ENCODE measurements at regions not wholly inside any gene's neighbourhood (a gene's known extent, or its start where the extent isn't known, plus 50 kb on each side); places are given as distances from the start of the nearest gene placed in this dataset.
"Not testable (repeated sequence)": the region's sequence is repeated elsewhere in the genome, so short reads cannot be mapped to it uniquely, and the experiment has no call there.

GRCh38 chr11:23755769-23756168 lies 741.1 kb upstream of the LUZP2 start:
- no peak for DNase-seq (ENCODE audit: low spot score)

DNA sequence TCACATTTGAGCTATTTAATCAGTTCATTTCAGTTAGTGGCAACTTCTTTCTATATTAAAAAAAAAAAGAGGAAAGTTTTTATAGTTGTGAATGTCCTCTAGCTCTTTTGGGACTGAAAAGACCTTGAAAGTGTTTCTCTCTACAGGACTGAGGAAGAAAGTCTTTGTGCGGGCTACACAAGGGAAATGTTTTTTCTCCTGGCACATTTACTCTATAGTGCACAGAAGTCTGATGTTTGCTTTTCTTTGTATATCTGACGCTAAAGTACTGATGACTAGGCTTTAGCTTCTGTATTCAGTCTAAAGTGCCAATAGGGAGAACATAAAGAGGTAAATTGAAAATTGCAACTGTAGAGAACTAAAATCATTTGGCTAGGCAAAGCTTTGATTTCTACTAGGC lies 737.4 kb upstream of the LUZP2 start:
- DNase-seq (ENCODE audit: low spot score) = no peak

DNA sequence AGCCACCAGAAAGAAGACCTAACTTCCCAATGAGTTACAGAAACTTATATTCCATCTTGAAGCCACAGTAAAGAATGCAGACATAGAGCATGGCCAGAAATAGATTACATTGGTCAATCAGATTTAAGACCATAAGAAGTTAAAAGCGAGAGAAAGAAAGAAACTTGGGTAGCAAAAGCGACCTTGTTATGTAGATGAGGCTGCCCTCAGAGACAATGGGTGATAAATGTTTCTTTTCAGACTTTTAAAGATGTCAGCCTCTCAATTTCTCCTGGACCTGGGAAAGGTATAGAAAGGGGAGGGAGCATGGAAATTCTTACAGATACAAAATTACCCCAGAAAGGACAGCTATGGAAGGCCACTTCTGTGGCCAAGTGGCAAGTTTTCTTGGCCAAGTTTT lies 732.6 kb upstream of the LUZP2 start:
- no peak for DNase-seq (ENCODE audit: low spot score)

- DNase-seq (ENCODE audit: low spot score) = no peak
Measured at GRCh38 chr11:23765682-23766252, 731.1 kb upstream of the LUZP2 start.

DNA sequence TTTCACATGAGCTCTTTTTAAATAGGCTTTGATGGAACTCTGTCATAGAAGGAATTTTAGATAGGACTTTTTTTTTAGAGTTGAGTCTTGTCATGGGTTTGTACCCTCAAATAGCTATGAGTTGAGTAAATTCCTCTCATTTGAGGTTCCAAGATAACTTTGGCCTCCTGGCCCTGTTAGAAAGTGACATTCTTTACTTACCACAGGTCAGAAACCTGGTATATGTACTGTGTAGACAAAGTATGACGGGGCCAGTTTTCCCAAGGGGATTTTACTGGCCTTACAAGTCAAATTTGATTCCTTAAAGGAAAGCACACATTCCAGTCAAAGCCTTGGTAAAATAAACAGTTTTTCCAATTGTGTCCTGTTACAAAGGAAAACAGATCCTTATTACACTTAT lies 729.3 kb upstream of the LUZP2 start:
- no peak for DNase-seq (ENCODE audit: low spot score)

- no peak for DNase-seq (ENCODE audit: low spot score)
Measured at GRCh38 chr11:23769214-23769613, 727.6 kb upstream of the LUZP2 start.

DNA sequence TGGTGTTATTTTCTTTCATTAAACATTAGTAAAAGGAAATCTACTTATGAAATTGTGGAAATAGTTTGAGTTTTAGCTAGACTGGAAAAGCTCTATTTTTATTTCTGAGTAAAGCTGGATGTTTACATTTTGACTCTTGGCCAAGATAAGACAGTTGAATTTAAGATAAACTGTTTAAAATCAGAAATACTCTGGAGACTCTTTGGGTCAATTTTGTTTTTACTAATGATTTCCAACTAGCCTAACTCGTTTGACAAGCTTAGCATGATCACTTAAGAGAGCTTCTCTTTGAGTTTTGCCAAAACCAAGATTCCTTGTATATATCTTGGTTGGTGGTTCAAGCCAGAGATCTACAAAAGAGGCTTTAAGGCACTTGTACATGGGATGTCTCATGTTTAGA lies 724.8 kb upstream of the LUZP2 start:
- no peak for DNase-seq (ENCODE audit: low spot score)

DNA sequence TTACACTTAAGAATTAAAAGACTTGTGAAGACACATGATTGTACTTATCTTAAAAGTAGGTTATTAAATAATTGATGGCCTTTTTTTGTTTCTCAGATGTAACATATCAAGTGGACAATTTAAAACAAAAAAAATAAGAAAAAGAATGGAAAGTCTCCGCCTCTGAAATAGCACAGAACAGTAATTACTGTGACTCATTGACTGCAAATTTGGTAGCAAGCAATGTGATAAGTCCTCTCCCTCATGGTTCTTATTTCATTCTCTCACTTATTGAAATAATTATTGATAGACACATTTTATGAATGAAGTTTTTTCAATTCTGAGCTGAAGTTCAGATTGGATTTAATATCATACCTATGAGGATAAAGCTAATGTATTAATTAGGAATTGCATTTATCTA lies 717.9 kb upstream of the LUZP2 start:
- no peak for DNase-seq (ENCODE audit: low spot score)

- no peak for DNase-seq (ENCODE audit: low spot score)
Measured at GRCh38 chr11:23780231-23780630, 716.6 kb upstream of the LUZP2 start.

- no peak for DNase-seq (ENCODE audit: low spot score)
Measured at GRCh38 chr11:23781803-23782560, 714.9 kb upstream of the LUZP2 start.

DNA sequence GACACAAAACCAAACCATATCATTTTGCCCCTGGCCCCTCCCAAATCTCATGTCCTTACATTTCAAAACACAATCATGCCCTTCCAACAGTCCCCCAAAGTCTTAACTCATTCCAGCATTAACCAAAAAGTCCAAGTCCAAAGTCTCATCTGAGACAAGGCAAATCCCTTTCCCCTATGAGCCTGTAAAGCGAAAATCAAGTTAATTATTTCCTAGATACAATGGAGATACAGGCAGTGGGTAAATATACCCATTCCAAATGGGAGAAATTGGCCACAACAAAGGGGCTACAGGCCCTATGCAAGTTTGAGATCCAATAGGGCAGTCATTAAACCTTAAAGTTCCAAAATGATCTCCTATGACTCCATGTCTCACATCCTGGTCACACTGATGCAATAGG lies 709.9 kb upstream of the LUZP2 start:
- not testable (repeated sequence) for DNase-seq (ENCODE audit: low spot score)

GRCh38 chr11:23789200-23789853 lies 707.5 kb upstream of the LUZP2 start:
- DNase-seq (ENCODE audit: low spot score) = no peak

- no peak for DNase-seq (ENCODE audit: low spot score)
Measured at GRCh38 chr11:23789938-23790371, 706.9 kb upstream of the LUZP2 start.

GRCh38 chr11:23797624-23798419 lies 699.0 kb upstream of the LUZP2 start:
- no peak for DNase-seq (ENCODE audit: low spot score)

- DNase-seq (ENCODE audit: low spot score) = not testable (repeated sequence)
Measured at GRCh38 chr11:23834306-23834705, 662.5 kb upstream of the LUZP2 start.

DNA sequence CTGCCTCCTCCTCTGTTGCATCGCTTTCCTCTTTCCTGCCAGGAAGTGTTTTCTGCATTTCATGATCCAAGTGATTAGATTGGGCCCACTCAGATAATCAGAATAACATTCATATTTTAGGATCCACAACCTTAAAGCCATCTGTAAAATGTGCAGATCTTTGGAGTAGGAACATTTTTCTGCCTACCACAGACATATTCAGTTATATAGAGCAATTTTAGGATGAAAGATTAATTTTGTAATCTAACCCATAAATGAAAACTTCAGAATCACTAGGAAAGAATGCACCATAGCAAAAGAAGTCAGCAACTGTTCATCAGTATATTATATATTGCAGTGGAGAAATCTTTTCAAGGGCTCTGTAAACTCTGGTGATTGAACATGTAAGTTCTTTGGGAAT lies 659.9 kb upstream of the LUZP2 start:
- no peak for DNase-seq (ENCODE audit: low spot score)

DNA sequence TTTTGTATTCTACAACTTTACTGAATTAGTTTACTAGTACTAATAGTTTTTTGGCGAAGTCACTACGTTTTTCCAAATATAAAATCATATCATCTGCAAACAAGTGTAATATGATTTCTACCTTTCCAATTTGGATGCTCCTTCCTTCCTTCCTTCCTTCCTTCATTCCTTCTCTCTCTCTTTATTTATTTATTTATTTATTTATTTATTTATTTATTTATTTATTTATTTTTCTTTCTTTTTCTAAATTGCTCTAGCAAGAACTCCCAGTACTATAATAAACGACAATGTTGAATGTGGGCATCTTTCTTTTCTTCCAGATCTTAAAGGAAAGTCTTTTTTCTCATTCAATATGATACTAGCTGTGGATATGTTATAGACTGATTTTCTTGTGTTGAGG lies 656.0 kb upstream of the LUZP2 start:
- no peak for DNase-seq (ENCODE audit: low spot score)

GRCh38 chr11:23846902-23847422 lies 649.9 kb upstream of the LUZP2 start:
- DNase-seq (ENCODE audit: low spot score) = no peak

DNA sequence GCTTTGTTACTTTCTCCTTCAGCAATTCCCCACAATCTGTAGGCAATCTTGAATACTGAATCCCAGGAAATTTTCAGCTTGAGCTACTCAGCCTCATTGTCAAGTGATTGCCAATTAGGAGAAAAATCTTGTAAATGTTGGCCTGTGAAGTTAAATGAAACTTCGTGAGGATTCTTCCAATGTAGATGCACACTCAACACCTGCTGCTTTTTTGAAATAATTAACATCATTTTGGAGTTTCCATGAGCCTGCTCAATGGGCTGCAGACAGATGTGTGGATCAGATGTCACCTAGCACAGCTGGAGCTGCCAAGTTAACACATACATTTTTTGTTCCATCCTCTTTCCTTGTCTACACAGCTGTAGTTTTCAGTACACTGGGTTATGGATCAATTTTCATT lies 645.6 kb upstream of the LUZP2 start:
- no peak for DNase-seq (ENCODE audit: low spot score)

DNA sequence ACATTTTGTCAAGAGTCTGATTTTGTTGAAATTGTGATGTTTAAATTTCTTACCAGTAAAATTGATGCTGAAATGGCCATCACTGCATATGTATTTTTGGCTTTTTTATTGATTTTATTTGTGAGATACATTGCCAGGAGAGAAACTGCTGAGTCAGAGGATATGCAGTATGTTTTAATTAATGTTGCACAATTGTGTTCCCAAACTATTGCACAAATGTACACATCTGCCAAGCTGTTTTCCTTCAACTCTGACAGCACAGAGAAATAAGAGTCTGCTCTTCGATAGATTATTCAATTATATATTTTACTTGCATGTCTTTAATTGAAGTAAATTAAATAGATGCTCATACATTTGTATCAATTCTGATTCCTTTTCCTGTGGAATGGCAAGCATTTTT lies 640.2 kb upstream of the LUZP2 start:
- DNase-seq (ENCODE audit: low spot score) = no peak

- DNase-seq (ENCODE audit: low spot score) = no peak
Measured at GRCh38 chr11:23859087-23859486, 637.8 kb upstream of the LUZP2 start.

DNA sequence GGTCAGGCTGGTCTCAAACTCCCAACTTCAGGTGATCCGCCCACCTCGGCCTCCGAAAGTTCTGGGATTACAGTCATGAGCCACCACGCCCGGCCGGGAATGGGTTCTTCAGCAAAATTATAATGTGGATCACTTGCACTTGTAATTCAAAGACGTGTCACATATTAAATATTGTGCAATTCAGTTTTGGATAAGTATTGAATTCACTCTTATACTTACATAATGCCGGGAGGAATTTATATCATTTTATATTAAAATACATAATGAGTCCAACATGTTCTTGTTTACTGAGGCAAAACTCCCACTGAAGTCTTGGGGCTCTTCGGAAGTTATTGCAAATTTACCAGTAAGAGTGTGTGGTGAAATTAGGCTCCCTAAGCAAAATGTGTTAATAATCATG lies 635.2 kb upstream of the LUZP2 start:
- DNase-seq (ENCODE audit: low spot score) = no peak

All from Ammon's horn (tissue), 1 donor.